Activated B cell treated with CpG ODN at 0.5 μM for 24 hours (primary cell): ENCODE measurements at regions not wholly inside any gene's neighbourhood (a gene's known extent, or its start where the extent isn't known, plus 50 kb on each side); places are given as distances from the start of the nearest gene placed in this dataset.

ENCODE experiments used
- ATAC-seq: fragments of 200-7000 bp; cut with Tn5 transposase; one replicate; pipeline ENCODE4 v1.10.0; 2021; ENCODE audit warnings: low read depth, mild to moderate bottlenecking, moderate library complexity
- CTCF ChIA-PET: fragments of 350-600 bp; sonication (Branson Sonifier 250); formaldehyde crosslinking; loops from one replicate; lab custom pipeline; 2021; ENCODE audit warnings: antibody characterized with exemption; lab: Charles Lee
- POLR2A ChIA-PET: fragments of 350-600 bp; sonication (Branson Sonifier 250); formaldehyde crosslinking; loops from one replicate; lab custom pipeline; 2021; ENCODE audit warnings: antibody characterized with exemption; lab: Charles Lee
- DNase-seq: peaks from one replicate; pipeline ENCODE4 v3.0.0; 2022
- H3K27ac Mint-ChIP-seq: one replicate; pipeline ENCODE4 v1.8.0; 2020; ENCODE audit warnings: mixed read lengths
- H3K27me3 Mint-ChIP-seq: one replicate; pipeline ENCODE4 v1.8.0; 2021; ENCODE audit warnings: mixed read lengths
- H3K36me3 Mint-ChIP-seq: one replicate; pipeline ENCODE4 v1.8.0; 2021; ENCODE audit warnings: low read depth, mixed read lengths
- H3K4me1 Mint-ChIP-seq: one replicate; pipeline ENCODE4 v1.8.0; 2021; ENCODE audit warnings: mixed read lengths
- H3K4me3 Mint-ChIP-seq: one replicate; pipeline ENCODE4 v1.8.0; 2020; ENCODE audit warnings: mild to moderate bottlenecking, mixed read lengths
- H3K9me3 Mint-ChIP-seq: one replicate; pipeline ENCODE4 v1.8.0; 2020; ENCODE audit warnings: mixed read lengths
- intact Hi-C: fragments of 100-400 bp; cut with micrococcal nuclease; formaldehyde crosslinking; loops from one replicate; pipeline ENCODE4 v1.15.1; 2024
- TF ChIP-seq, protein P1 (sequence below): fragments of 200-600 bp; IDR thresholded peaks from one replicate; pipeline ENCODE4 v1.8.0; 2022; ENCODE audit warnings: antibody characterized with exemption, mild to moderate bottlenecking

DNA sequence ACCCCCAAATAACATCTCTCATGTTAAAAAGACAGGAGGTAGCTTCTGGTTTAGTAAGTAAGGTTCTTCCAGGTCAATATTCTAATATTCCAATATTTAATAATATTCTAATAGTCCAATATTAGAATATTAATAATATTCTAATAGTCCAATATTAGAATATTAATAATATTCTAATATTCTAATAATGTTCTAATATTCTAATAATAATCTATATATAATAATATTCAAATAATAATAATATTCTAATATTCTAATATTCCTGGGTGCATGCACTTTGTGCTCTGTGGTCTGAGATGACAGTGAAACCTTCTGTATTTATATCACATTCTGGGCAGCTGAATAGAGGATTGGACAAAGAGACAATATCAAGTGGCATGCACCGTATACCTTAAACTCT lies 96.1 kb downstream of the PCDH10 start:
- ATAC-seq, result no peak
- Mint-ChIP-seq H3K36me3 (no peaks in the 10 kb centered on the region), H3K4me3 (no peak overlapping the region), H3K27ac (no peak overlapping the region), H3K9me3 (no peaks in the 10 kb centered on the region), H3K4me1 (no peaks in the 10 kb centered on the region), H3K27me3 (no peaks in the 10 kb centered on the region)
- intact Hi-C loops, result no loop called here
- ChIA-PET CTCF (no interaction called here), POLR2A (no interaction called here)
- TF ChIP-seq, protein P1, sequence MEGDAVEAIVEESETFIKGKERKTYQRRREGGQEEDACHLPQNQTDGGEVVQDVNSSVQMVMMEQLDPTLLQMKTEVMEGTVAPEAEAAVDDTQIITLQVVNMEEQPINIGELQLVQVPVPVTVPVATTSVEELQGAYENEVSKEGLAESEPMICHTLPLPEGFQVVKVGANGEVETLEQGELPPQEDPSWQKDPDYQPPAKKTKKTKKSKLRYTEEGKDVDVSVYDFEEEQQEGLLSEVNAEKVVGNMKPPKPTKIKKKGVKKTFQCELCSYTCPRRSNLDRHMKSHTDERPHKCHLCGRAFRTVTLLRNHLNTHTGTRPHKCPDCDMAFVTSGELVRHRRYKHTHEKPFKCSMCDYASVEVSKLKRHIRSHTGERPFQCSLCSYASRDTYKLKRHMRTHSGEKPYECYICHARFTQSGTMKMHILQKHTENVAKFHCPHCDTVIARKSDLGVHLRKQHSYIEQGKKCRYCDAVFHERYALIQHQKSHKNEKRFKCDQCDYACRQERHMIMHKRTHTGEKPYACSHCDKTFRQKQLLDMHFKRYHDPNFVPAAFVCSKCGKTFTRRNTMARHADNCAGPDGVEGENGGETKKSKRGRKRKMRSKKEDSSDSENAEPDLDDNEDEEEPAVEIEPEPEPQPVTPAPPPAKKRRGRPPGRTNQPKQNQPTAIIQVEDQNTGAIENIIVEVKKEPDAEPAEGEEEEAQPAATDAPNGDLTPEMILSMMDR, result no peak
- no peak for DNase-seq
